Panc1 (cell line): ENCODE measurements at regions not wholly inside any gene's neighbourhood (a gene's known extent, or its start where the extent isn't known, plus 50 kb on each side); places are given as distances from the start of the nearest gene placed in this dataset.

Source experiments
- CTCF ChIP-seq: fragments of 450-650 bp; IDR thresholded peaks from 2 replicates; pipeline ENCODE4 v1.5.1; 2017; ENCODE audit warnings: mild to moderate bottlenecking
- POLR2AphosphoS5 ChIP-seq: IDR thresholded peaks from 2 replicates; pipeline ENCODE4 v1.6.1; 2012; ENCODE audit warnings: mild to moderate bottlenecking, low read depth, low read length, moderate library complexity
- REST ChIP-seq, 2 experiments: IDR thresholded peaks; 2 replicates each; pipeline ENCODE4 v1.6.1; 2011 to 2012; ENCODE audit warnings: low read depth in 2 of 2, control low read depth in 1 of 2, low read length in 1 of 2, mild to moderate bottlenecking in 1 of 2, moderate library complexity in 1 of 2; ENCODE audit not compliant: insufficient read depth in 1 of 2
- TCF7L2 ChIP-seq: IDR thresholded peaks from 2 replicates; pipeline ENCODE4 v1.6.1; 2011; ENCODE audit warnings: mild to moderate bottlenecking, low read depth, low read length, inconsistent platforms

GRCh38 chr14:106248321-106249192 lies 722.2 kb downstream of the TMEM121 start:
- TF ChIP-seq CTCF (no peak), POLR2AphosphoS5 (no peak), TCF7L2 (no peak), REST (IDR thresholded peaks at IDR 0.05; ENCODE audit: insufficient read depth in 1 of 2, low read depth in 2 of 2, low read length in 1 of 2) (no peak)
